ENCODE measurements at regions not wholly inside any gene's neighbourhood (a gene's known extent, or its start where the extent isn't known, plus 50 kb on each side); places are given as distances from the start of the nearest gene placed in this dataset.

DNA sequence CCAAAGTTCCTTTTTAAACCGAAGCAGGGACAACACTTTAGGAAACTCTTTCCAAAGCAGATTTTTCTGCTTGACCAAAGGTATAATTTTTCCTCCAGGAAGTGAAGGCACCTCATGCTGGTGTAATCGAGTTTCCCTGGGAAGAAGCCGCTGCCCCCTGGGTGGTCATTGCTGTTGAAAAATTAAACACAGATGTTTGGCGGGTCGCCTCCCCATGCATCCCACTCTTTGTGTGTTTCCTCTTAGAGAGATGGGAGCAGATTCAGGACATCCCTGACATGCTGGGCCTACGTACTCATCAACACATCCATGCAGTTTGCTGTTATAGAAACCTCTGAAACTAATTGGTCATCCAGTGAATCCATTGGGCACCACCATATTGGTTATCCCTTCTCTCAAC is 179.2 kb upstream of the HCCS start:
- Histone ChIP-seq H2AFZ (ENCODE audit: low read length) (no peak overlapping the region), H3K4me3 (ENCODE audit: low read length, poor library complexity, severe bottlenecking) (no peak overlapping the region), H3K4me2 (ENCODE audit: low read depth, low read length, poor library complexity, severe bottlenecking) (no peak overlapping the region), H3K9me3 (ENCODE audit: insufficient read depth, low read depth, low read length) (no peaks in the 10 kb centered on the region), H3F3A (ENCODE audit: low read depth) (no peaks in the 10 kb centered on the region), H4K20me1 (ENCODE audit: insufficient read depth, low read length, poor library complexity, severe bottlenecking) (no peaks in the 10 kb centered on the region), H3K9ac (ENCODE audit: low read depth, low read length, poor library complexity, severe bottlenecking) (no peak overlapping the region), H3K4me1 (ENCODE audit: insufficient read depth, low read length, poor library complexity, severe bottlenecking) (peaks cover 4% of the 10 kb centered on the region), H3K36me3 (ENCODE audit: insufficient read depth, low read length) (no peaks in the 10 kb centered on the region), H3K9me2 (replicated peaks; ENCODE audit: low read depth, low read length) (no peaks in the 10 kb centered on the region), H3K79me2 (ENCODE audit: insufficient read depth, low read length) (no peaks in the 10 kb centered on the region), H3K27me3 (ENCODE audit: insufficient read depth, low read length, poor library complexity, severe bottlenecking) (no peaks in the 10 kb centered on the region)
- TF ChIP-seq CTCF (conservative IDR thresholded peaks at IDR 0.05; ENCODE audit: low read length) (no peak), EZH2phosphoT487 (IDR thresholded peaks at IDR 0.05; ENCODE audit: borderline replicate concordance) (no peak)

DNA sequence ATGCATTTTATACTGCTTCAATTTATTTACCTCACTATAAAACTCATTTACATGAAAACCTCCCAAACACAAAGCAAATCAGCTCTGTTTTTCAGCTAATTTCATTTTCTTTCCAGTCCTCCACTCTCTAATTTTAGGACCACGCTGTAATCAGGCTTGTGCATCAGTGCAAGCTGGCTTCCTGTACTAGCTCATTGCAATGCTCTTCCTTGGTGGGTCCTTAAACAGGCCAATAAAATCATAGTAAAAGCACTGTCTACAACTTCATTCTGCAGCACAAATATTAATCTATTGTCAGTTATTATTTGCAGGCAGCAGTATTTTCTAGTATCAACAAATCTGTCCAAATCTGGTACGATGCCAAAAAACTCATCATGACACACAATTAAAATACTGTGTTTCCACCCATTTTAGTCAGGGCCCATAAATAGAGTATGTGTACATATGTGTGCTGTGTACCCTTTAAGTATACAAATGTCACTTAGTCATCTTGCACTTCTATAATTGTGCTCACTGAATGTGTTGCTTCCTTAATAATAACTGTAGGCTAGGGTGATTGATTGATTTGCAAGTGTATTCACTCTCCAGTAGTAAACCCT is 178.2 kb upstream of the HCCS start:
- H4K20me1 ChIP-seq (ENCODE audit: insufficient read depth, low read length, poor library complexity, severe bottlenecking), result no peaks in the 10 kb centered on the region
- H3K4me2 ChIP-seq (ENCODE audit: low read depth, low read length, poor library complexity, severe bottlenecking), result no peak overlapping the region
- H3K9me3 ChIP-seq (ENCODE audit: insufficient read depth, low read depth, low read length), result no peaks in the 10 kb centered on the region
- H3K79me2 ChIP-seq (ENCODE audit: insufficient read depth, low read length), result no peaks in the 10 kb centered on the region
- H3K36me3 ChIP-seq (ENCODE audit: insufficient read depth, low read length), result no peaks in the 10 kb centered on the region
- no peak overlapping the region for H2AFZ ChIP-seq (ENCODE audit: low read length)
- H3K9ac ChIP-seq (ENCODE audit: low read depth, low read length, poor library complexity, severe bottlenecking), result no peak overlapping the region
- H3K4me1 ChIP-seq (ENCODE audit: insufficient read depth, low read length, poor library complexity, severe bottlenecking), result peaks cover 4% of the 10 kb centered on the region
- H3K9me2 ChIP-seq (replicated peaks; ENCODE audit: low read depth, low read length), result no peaks in the 10 kb centered on the region
- H3F3A ChIP-seq (ENCODE audit: low read depth), result no peaks in the 10 kb centered on the region
- TF ChIP-seq EZH2phosphoT487 (IDR thresholded peaks at IDR 0.05; ENCODE audit: borderline replicate concordance) (no peak), CTCF (conservative IDR thresholded peaks at IDR 0.05; ENCODE audit: low read length) (no peak)
- H3K27me3 ChIP-seq (ENCODE audit: insufficient read depth, low read length, poor library complexity, severe bottlenecking), result no peaks in the 10 kb centered on the region
- H3K4me3 ChIP-seq (ENCODE audit: low read length, poor library complexity, severe bottlenecking), result no peak overlapping the region

DNA sequence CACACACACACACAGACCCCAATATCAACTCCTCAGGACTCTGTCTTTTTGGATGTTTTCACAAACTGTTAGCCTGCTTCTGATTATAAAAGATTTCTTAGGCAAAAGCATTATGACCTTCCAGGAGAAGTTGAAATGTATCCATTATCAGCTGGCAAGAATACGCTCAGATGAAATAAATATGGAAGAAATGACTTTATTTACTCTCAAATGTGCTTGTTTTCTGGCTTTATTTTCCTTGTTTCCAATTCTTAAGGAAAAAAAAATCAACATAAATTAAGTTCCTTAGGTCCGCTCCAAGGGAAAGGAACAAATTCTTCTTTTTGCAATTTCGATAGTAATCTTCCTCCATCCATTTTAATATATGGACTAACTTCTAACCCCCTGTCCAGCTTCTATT is 175.6 kb upstream of the HCCS start:
- H3F3A ChIP-seq (ENCODE audit: low read depth), result no peaks in the 10 kb centered on the region
- no peak for TF ChIP-seq EZH2phosphoT487 (IDR thresholded peaks at IDR 0.05; ENCODE audit: borderline replicate concordance)
- no peak overlapping the region for H3K9ac ChIP-seq (ENCODE audit: low read depth, low read length, poor library complexity, severe bottlenecking)
- H3K9me3 ChIP-seq (ENCODE audit: insufficient read depth, low read depth, low read length), result no peaks in the 10 kb centered on the region
- no peak overlapping the region for H2AFZ ChIP-seq (ENCODE audit: low read length)
- no peaks in the 10 kb centered on the region for H3K79me2 ChIP-seq (ENCODE audit: insufficient read depth, low read length)
- H3K4me2 ChIP-seq (ENCODE audit: low read depth, low read length, poor library complexity, severe bottlenecking), result no peak overlapping the region
- no peaks in the 10 kb centered on the region for H3K9me2 ChIP-seq (replicated peaks; ENCODE audit: low read depth, low read length)
- no peaks in the 10 kb centered on the region for H4K20me1 ChIP-seq (ENCODE audit: insufficient read depth, low read length, poor library complexity, severe bottlenecking)
- no peaks in the 10 kb centered on the region for H3K36me3 ChIP-seq (ENCODE audit: insufficient read depth, low read length)
- no peak overlapping the region for H3K4me3 ChIP-seq (ENCODE audit: low read length, poor library complexity, severe bottlenecking)
- peaks cover 4% of the 10 kb centered on the region for H3K4me1 ChIP-seq (ENCODE audit: insufficient read depth, low read length, poor library complexity, severe bottlenecking)
- H3K27me3 ChIP-seq (ENCODE audit: insufficient read depth, low read length, poor library complexity, severe bottlenecking), result no peaks in the 10 kb centered on the region

DNA sequence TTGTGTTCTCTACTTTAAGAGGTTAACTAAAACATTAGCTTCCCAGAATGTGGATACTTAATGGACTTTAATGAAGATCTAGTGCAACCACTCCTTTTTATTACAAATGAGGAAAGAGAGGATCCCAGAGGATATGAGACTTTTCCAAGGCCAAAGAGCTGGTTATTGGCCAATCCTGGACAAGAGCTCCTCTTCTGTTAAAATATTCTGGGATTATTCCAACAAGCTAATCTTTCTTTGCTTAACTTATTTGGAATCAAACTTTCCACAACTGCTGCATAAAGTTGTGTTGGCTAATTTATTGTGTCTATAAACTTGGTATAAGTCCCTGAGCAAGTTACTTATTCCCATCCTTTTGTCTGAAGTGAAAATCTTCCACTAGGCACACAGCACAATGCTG is 174.2 kb upstream of the HCCS start:
- no peaks in the 10 kb centered on the region for H4K20me1 ChIP-seq (ENCODE audit: insufficient read depth, low read length, poor library complexity, severe bottlenecking)
- H3K27me3 ChIP-seq (ENCODE audit: insufficient read depth, low read length, poor library complexity, severe bottlenecking), result no peaks in the 10 kb centered on the region
- no peaks in the 10 kb centered on the region for H3F3A ChIP-seq (ENCODE audit: low read depth)
- H3K36me3 ChIP-seq (ENCODE audit: insufficient read depth, low read length), result no peaks in the 10 kb centered on the region
- H2AFZ ChIP-seq (ENCODE audit: low read length), result no peak overlapping the region
- TF ChIP-seq EZH2phosphoT487 (IDR thresholded peaks at IDR 0.05; ENCODE audit: borderline replicate concordance) (no peak), CTCF (conservative IDR thresholded peaks at IDR 0.05; ENCODE audit: low read length) (no peak)
- no peak overlapping the region for H3K4me2 ChIP-seq (ENCODE audit: low read depth, low read length, poor library complexity, severe bottlenecking)
- H3K9me3 ChIP-seq (ENCODE audit: insufficient read depth, low read depth, low read length), result no peaks in the 10 kb centered on the region
- no peaks in the 10 kb centered on the region for H3K79me2 ChIP-seq (ENCODE audit: insufficient read depth, low read length)
- no peak overlapping the region for H3K9ac ChIP-seq (ENCODE audit: low read depth, low read length, poor library complexity, severe bottlenecking)
- no peak overlapping the region for H3K4me3 ChIP-seq (ENCODE audit: low read length, poor library complexity, severe bottlenecking)
- peaks cover 4% of the 10 kb centered on the region for H3K4me1 ChIP-seq (ENCODE audit: insufficient read depth, low read length, poor library complexity, severe bottlenecking)
- no peaks in the 10 kb centered on the region for H3K9me2 ChIP-seq (replicated peaks; ENCODE audit: low read depth, low read length)
